ENCODE measurements at regions not wholly inside any gene's neighbourhood (a gene's known extent, or its start where the extent isn't known, plus 50 kb on each side); places are given as distances from the start of the nearest gene placed in this dataset.

- TF ChIP-seq CTCF (conservative IDR thresholded peaks at IDR 0.05 in 1 of 2, IDR thresholded peaks at IDR 0.05 in 1 of 2; ENCODE audit: extremely low read depth in 1 of 2, insufficient read depth in 1 of 2, low read depth in 1 of 2, low read length in 2 of 2) (no peak), EZH2 (IDR thresholded peaks at IDR 0.05; ENCODE audit: borderline replicate concordance, low read length) (no peak)
Measured at GRCh38 chr21:15414057-15414456, 315.7 kb upstream of the USP25 start.
